Liver (tissue), 3 donors: ENCODE measurements at regions not wholly inside any gene's neighbourhood (a gene's known extent, or its start where the extent isn't known, plus 50 kb on each side); places are given as distances from the start of the nearest gene placed in this dataset.

Source experiments
- FOXA2 ChIP-seq: IDR thresholded peaks from 2 replicates; pipeline ENCODE4 v1.6.1; 2016; ENCODE audit warnings: antibody characterized with exemption
- JUND ChIP-seq, 2 donors: IDR thresholded peaks; 2 replicates each; pipeline ENCODE4 v1.6.1; 2016; ENCODE audit warnings: antibody characterized with exemption in 2 of 2
- MAX ChIP-seq: IDR thresholded peaks from 2 replicates; pipeline ENCODE4 v1.6.1; 2016; ENCODE audit warnings: antibody characterized with exemption
- NR2F2 ChIP-seq: IDR thresholded peaks from 2 replicates; pipeline ENCODE4 v1.6.1; 2016; ENCODE audit warnings: antibody characterized with exemption
- TF ChIP-seq, protein P1 (sequence below): fragments of 150-350 bp; IDR thresholded peaks from 2 replicates; pipeline ENCODE4 v1.5.1; 2017; ENCODE audit warnings: improper control_type of control experiment, low read depth, low read length; ENCODE audit not compliant: missing input control
- TF ChIP-seq, protein P2 (sequence below): IDR thresholded peaks from 2 replicates; pipeline ENCODE4 v1.6.1; 2016; ENCODE audit warnings: antibody characterized with exemption
- donor health status: healthy.
- donor health status: healthy.

- TF ChIP-seq, protein P1, sequence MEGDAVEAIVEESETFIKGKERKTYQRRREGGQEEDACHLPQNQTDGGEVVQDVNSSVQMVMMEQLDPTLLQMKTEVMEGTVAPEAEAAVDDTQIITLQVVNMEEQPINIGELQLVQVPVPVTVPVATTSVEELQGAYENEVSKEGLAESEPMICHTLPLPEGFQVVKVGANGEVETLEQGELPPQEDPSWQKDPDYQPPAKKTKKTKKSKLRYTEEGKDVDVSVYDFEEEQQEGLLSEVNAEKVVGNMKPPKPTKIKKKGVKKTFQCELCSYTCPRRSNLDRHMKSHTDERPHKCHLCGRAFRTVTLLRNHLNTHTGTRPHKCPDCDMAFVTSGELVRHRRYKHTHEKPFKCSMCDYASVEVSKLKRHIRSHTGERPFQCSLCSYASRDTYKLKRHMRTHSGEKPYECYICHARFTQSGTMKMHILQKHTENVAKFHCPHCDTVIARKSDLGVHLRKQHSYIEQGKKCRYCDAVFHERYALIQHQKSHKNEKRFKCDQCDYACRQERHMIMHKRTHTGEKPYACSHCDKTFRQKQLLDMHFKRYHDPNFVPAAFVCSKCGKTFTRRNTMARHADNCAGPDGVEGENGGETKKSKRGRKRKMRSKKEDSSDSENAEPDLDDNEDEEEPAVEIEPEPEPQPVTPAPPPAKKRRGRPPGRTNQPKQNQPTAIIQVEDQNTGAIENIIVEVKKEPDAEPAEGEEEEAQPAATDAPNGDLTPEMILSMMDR, result no peak
- no peak for TF ChIP-seq MAX
- TF ChIP-seq JUND (IDR thresholded peaks at IDR 0.05), result no peak
- no peak for TF ChIP-seq NR2F2
- TF ChIP-seq, protein P2, sequence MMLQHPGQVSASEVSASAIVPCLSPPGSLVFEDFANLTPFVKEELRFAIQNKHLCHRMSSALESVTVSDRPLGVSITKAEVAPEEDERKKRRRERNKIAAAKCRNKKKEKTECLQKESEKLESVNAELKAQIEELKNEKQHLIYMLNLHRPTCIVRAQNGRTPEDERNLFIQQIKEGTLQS, result no peak
- no peak for TF ChIP-seq FOXA2
Measured at GRCh38 chr2:120595739-120596138, 139.9 kb upstream of the GLI2 start.
